ENCODE measurements at regions not wholly inside any gene's neighbourhood (a gene's known extent, or its start where the extent isn't known, plus 50 kb on each side); places are given as distances from the start of the nearest gene placed in this dataset.

DNA sequence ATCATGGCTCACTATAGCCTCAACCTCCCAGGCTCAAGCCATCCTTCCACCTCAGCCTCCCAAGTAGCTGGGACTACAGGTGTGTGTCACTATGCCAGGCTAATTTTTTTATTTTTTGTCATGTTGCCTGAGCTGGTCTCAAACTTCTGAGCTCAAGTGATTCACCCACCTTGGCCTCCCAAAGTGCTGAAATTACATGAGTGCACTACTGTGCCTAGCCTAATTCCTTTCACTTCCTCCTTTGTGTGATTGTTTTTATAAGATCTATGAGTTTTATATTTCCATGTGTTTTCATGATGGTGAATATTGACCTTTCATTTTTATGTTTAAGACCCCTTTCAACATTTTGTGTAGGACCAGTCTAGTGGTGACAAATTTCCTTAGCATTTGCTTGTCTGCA is 55.2 kb upstream of the IL12B start:
- no peak for DNase-seq

DNA sequence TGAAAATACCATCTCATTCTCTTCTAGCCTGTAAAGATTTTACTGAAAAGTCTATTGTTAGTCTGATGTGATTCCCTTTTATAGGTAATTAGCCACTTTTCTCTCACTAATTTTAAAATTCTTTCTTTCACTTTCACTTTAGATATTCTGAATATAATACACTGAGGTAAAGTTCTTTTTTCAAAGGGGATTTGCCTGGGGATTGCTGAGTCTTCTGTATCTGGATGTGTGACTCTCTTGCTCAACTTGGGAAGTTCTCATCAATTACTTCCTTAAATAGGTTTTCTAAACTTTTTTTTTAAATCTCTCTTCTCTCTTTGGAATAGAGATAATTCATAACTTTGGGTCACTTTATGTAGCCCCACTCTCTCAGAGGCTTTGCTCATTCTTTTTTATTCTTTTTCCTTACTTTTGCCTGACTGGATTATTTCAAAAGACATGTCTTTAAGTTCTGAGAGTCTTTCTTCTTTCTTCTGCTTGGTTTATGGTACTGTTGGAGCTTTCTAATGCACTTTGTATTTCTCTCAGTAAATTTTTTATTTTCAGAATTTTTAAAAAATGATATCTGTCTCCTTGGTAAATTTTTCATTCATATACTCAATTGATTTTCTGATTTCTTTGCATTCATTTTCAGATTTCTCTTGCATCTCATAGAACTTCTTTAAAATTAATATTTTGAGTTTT is 55.9 kb upstream of the IL12B start:
- no peak for DNase-seq

DNA sequence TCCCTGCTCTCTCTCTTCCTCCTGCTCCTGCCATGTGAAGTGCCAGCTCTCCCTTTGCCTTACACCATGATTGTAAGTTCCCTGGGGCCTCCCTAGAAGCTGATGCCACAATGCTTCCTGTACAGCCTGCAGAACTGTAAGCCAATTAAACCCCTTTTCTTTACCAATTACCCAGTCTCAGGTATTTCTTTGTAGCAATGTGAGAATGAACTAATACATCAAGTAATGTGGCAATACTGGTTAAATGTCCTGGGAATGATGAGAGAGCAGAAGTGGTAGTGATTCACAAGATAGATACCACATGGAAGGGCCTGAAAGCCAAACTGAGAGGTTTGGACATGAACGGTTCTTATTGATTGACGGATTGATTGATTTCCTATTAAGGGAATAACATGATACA is 62.6 kb upstream of the IL12B start:
- DNase-seq = no peak

DNA sequence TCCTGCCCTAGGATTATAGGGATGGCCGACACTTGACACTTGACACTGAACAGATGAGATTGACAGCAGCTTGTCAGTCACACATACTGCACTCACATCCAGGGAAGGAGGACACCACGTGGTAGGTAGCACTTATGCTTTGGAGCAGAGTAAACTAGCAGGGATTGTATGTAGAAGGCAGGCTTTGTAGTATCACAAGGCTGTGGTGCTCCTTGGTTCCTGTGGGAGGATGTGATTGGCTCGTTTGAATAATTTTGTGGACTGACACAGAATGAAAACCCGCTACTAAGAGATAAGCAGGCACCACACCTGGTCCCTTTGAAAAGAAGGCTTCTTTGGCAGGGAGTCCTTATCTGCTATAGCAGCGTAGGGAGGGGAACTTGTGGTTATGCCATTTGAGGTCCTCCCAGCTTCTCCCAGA is 63.6 kb upstream of the IL12B start:
- no peak for DNase-seq

DNA sequence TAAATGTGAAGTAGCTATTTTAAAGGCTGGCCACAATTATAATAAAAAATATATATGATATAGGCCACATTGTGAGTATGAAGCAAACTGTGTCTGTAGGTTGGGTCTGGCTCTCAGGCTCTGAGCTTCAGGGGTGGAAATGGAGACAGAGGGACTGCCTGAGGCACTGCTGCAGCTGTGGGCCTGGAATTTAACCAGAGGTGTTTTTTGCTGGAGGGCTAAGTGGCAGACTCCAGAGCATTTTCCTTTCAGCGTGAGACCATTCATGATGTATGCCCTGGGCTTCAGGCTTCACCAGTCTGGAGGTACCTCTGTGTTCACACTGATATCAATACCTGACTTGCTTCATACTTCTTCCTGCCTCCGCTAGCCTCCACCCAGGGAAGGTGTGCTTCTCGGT is 64.9 kb upstream of the IL12B start:
- DNase-seq = no peak

DNA sequence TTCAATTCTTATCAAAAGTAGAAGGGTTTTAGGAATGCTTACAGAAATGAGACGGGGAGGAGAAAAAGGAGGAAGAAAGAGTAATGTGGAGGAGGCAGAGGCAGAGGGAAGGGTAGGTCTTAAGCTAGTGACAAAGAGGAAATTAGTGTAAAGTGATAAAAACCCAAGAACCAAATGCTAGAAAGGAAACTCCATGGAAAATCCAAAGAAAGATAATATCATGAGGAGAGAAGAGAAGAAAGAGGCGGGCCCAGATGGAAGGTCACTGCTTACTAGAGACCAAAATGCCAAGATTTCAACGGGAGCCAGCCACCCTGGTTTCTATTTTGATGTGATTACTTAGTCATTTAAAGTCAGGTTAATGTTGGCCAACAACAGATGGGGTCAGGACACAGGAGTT is 68.6 kb upstream of the IL12B start:
- no peak for DNase-seq

DNA sequence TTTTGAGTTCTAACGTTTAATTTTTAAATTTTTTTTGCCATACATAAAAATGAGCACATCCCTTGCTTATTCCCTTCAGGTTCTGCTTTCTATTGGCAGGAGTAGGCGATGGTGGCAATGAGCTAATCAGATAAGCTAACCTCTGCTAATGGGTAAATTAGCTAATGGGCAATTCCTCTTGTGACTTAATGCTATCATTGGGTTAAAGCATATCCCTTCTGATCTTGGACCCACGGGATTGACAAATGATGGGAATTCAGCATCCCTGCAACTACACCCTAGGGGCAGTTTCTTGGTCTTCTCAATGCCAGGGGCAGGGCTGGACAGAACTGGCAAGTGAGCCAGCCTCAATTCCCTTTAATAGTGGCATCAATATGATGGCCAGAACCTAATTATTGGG is 70.2 kb upstream of the IL12B start:
- DNase-seq = no peak

DNA sequence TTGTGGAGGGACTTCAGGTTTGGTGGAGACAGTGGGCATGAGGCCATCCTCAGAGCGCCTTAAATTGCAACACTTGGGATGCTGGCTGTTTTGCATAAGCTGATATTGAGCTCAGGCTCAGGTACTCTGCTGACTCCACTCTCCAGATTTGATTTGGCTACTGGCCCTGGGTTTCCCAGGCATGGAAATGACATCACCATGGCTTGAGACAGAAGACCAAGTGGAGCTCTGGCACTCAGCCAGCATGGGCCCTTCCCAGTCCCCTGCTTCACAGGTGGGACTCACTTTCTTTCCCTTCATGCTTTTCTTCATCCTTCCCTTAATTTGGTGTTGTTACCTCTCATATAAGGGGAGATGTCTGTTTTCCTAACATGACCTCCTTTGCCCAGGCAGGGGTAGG is 72.0 kb upstream of the IL12B start:
- DNase-seq = no peak

DNA sequence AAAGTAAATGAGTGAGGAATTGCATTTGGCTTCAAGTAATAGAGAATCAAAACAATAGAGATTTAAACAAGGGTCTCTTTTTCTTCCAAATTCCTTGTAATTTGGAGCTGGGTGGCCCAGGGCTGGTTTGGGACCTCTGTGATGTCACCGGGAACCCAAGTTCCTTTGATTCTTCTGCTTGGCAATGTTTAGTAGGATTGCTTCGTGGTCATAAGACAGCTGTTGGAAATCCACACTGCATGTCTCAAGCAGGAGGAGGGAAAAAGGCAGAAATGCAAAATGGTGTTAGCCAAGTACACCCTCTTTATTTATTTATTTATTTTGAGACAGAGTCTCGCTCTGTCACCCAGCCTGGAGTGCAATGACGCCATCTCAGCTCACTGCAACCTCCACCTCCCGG is 72.6 kb upstream of the IL12B start:
- no peak for DNase-seq

DNA sequence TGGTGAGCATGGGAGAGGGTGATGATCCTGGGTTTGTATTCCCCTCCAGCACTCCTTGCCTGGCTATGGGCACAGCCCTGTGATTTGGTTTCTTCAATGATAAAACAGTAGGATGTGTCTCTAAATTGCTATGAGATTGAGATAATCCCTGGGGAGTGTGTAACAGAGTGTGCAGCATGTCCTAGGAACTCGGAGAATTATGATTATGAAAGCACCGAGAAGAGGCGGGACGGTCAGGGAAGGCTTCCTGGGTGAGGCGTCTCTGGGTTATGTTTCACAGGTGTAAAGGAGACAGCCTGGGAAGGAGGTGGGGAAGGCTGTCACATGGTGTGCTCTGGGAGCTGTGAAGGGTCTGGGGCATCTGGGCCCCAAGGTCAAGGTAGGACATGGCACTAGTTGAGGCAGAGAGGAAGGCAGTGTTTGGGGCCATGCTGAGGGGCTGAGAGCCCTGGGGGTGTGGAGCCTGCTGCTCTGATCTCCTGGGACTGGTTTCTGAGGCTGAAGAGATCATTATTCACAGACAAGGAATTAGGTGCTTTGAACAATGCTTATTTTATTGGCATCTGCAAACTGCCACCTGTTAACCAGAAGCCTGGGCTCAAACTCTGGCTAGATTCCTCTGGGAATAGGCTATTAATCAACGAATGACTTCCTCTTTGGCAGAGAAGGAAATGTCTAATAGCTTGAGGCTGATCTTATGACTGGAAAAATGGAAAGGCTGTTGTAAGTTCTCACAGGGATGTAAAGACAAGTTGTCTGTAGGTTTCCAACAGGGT is 73.8 kb upstream of the IL12B start:
- DNase-seq = no peak

DNA sequence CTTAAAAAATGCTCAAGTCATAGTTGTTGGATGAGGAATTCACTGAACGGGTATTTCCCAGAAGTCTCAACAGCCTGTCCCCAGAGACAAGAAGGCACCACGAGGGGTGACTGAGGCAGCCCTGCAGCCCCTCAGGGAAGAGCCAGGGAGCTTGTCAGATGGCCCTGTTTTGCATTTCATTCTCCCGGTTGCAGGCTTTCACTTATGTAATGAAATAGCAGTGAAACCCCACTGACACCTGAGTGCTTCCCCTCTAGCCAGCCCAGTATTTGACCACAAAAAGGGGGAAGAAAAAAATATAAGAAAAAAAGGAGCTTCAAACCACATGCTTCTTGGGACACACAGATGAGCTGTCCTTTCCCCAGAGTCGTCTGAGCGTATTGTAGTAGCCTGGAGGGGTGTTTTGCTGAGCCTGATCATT is 75.3 kb upstream of the IL12B start:
- DNase-seq = no peak

DNA sequence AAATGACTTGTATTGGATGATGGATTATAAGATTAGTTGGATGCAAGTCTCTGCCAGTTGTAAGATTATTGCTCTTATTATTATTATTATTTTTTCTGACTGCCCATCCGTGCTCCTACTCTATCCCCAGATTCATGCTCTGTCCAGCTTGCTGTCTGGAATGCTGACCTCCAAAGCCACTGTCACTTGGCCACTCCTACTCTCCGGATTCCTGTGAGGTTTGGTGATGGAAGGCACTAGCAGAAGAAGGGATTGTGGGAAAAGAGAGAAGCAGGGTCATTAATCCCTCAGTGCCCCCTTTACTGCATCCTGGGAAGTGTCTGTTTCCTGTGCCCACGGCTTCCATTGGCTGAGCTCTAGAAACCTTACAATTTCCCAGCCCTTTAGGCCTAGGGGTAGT is 76.3 kb upstream of the IL12B start:
- DNase-seq = no peak

DNA sequence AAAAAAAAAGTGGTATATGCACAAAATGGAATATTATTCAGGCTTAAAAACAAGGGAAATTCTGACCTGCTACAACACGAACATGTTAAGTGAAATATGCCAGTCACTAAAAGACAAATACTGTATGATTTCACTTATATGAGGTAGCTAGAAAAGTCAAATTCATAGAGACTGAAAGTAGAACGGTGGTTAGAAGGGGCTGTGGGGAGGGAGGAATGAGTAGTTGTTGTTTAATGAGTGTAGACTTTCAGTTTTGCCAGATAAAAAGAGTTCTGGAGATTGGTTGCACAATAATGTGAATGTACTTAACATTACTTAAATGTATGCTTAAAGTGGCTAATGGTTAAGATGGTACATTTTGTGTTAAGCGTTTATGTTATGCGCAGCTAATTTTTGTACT is 79.5 kb upstream of the IL12B start:
- DNase-seq = no peak

DNA sequence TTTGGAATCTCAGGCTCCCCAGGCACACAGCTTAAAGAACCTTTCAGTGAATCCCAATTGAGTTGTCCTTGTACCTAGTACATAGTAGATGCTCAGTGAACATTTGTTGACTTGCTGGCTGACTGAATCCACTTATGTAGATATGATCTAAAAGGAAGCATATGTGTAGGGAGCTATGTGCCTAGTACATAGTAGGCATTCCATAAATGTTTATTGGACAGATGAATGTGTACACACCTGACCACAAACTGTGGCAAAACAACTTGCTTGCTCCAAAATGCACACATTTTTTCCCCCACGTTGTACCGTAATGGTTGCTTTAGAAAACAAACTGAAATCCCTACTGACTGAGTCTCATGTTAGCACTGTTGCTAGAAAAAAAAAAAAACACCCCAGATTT is 80.2 kb upstream of the IL12B start:
- no peak for DNase-seq

DNA sequence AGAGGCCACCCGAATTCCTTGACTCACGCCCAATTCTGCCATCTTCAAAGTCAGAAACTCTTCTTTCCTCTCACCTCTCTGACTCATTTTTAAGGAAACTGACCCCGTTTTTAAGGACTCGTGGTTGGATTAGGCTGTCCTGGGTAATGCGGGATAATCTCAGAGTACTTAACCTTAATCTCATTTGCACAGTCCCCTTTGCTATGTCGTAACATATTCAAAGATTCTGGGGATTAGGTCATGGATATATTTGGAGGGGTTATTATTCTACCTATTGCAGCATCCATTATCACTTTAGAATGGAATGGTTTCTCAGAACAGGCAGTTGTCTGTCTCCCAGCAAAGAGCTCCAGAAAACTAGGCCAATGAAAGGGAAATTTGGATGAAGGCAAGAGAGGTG is 80.8 kb upstream of the IL12B start:
- DNase-seq = no peak

DNA sequence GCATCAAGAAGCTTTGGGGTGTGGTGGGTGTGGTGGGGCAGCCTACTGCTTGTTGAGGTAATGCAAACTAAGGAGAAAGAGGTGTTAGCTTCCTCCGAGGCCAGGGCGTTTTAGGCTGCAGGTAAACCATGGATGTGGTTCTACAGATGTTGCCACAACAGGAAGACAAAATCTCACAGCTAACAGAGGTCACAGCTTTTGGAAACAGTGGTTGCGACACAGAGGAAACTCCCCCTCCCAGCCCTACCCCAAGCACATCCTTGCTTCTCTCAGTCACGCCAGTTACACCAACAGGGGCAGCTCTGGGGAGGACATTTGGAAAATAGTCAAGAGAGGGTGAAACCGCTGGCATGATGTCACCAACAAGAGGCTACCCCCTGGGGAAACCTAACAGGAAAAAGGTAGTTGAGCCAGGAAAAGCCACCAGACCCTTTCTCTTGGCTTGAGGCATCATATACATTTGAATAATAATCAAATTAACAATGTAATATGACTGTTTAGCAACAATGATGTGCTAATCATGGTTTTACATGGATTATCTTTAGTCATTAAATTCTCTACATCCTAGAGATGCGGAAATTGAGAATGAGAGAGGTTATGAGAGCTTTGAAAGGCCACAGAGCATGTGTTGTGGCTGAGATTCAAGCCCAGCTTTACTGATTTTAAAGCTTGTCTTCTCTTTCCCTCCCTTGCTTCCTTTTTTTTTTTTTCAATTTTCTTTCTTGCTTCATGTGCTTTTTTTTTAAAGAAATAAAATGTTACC is 82.2 kb upstream of the IL12B start:
- peak in 2 of 4 experiments; percentile 9 to 10 for DNase-seq

DNA sequence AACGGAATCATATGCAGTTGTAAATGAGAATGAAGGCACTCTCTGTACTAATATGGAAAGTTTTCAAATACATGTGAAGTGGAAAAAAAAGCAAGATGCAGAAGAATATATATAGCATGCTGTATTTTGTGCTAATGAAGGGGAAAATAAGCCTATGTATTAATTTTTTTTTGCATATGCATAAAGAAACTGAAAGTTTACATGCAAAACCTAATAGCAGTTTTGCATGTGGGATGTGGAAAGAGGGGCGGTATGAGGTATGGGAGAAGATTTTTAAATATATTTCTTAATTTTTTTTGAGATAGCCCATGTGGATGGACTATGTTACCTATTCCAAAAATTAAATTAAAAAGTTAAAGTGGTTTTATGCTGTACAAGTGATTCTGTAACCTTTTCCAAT is 83.7 kb upstream of the IL12B start:
- DNase-seq = no peak

DNA sequence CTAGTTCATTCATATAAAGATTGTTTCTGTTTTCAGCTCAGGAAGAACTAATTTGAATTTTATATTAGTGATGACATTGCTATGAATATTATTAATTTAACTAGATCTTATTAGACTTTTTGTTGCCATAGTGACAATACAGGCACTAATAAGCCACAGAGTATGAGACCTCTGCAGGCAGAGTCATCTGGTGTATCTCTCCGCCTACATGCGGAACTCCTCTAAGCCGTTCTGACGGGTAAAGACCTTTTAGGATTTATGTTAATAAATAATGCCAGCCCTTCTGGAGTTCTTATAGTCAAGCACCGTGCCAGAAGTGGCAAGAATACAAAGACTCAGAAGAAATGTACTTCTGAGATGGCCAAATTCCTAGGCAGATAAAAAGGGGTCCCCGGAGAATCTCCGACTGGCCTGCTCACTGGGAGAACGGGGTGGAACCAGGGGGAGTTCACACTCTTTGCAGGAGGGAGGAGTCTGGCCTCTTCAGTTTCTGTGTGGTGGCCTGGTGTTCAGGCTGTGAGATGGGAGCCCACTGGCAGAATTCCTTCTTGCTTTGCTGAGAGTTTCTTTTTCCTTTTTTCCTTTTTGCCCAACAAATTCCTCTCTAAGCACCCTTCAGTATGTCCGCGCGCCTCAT is 85.1 kb upstream of the IL12B start:
- no peak for DNase-seq

DNA sequence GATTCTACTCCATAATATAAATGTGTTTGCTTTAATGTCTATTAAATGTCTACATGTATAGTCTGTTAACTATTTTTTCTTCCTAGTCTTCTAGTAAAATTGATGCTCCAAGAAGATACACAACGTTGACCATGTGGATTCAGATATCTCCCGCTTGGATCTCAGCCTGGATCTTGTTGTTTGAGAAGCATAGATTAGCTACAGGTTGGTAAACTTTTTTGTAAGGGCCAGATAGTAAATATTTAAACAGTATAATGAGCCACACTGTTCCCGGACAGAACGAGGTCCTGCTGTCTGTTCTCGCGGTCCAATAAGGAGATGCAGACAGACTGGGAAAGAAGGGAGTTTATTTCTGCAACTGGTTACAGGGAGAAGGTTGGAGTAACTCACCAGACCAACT is 86.2 kb upstream of the IL12B start:
- DNase-seq = no peak

DNA sequence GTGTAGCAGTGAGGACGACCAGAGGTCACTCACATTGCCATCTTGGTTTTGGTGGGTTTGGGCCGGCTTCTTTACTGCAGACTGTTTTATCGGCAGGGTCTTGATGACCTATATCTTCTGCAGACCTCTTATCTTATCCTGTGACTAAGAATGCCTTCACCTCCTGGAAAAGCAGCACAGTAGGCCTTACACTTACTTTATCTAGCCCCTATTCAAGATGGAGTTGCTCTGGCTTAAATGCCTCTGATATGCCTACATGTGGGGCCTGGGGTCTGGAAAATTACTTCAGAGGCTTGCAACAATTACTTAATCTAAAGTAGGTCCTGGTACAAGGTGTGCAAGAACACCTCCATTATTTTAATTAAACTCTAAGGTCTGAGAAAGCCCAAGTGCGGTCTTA is 86.9 kb upstream of the IL12B start:
- no peak for DNase-seq

DNA sequence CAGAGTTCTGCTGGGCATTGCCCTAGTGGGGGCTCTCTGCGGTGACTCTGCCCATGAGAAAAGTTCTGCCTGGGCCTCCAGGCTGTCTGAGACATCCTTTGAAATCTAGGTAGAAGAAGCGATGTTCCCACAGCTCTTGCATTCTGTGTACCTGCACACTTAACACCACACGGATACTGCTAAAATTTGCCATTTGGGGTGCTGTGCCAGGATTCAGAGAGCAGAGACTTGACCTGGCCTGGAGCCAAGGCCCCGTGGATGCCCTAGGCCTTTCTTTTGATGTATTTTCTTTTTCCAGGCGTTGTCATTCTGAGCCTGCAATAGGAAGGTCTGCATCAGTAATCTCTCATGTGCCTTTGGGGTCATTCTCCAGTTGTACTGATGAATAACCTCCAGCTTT is 89.3 kb upstream of the IL12B start:
- DNase-seq = no peak

DNA sequence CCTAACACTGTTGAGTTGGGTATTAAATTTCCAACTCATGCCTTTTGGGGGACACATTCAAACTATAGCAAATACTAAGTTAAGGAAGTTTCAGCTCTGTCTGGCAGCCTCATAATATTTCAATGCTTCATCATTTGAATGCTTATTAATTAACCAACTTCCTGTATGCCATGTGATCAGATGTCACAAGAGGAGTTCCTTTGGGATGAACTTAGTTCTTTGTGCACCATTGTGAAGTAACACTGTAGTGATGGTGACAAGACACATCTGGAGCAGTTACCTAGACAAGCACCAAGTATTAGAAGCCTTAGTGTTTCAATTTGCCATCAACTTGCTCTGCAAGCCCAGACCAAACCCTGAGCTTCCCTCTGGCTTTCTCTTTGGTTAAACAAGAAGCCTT is 90.7 kb upstream of the IL12B start:
- no peak for DNase-seq

DNA sequence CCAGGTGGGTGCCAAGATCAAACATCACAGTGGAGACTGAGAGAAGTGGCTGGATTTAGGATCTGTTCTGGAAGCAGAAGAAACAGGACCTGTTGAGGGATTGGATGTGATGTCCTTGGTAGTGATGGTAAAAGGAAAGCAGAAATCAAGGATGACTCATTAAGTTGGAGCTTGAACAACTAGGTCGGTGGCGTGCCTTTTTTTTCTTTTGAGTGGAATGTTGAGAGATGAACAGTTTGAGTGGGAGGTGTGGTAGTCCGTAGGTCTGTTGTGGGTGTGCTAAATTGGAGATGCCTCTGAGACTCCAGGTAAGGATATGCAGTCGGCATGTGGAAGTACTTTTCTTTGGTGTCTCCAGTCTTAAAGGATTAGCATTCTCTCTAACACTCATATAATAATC is 92.1 kb upstream of the IL12B start:
- DNase-seq = no peak

DNA sequence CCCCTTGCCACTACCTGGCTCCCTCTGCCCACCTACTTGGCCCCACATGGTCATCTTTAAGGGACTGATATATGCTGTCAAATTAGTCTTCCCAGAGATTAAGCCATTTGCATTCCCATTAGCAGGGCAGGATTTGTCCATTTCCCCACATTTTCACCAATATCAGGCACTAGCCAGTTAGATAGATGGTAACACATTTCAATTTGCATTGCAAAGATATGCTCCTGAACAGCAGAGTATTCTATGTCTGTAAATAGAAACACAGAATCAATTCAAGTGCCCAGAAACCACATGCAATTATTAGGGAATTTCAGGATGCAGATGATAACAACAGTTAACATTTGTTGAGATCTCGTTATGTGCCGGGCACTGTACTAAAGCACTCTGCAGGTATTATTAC is 92.6 kb upstream of the IL12B start:
- DNase-seq = no peak

Data from activated CD4-positive, CD25-positive, alpha-beta regulatory T cell (primary cell).